ENCODE measurements at regions not wholly inside any gene's neighbourhood (a gene's known extent, or its start where the extent isn't known, plus 50 kb on each side); places are given as distances from the start of the nearest gene placed in this dataset.

GRCh38 chr6:166770216-166771116 is 143.4 kb upstream of the RPS6KA2 start:
- TF ChIP-seq CTCF (IDR thresholded peaks at IDR 0.05) (no peak), POLR2A (IDR thresholded peaks at IDR 0.05) (no peak)
